ENCODE measurements at regions not wholly inside any gene's neighbourhood (a gene's known extent, or its start where the extent isn't known, plus 50 kb on each side); places are given as distances from the start of the nearest gene placed in this dataset.
"Not testable (repeated sequence)": the region's sequence is repeated elsewhere in the genome, so short reads cannot be mapped to it uniquely, and the experiment has no call there.

GRCh38 chr18:56438480-56438879 lies 199.9 kb downstream of the TXNL1 start:
- not testable (repeated sequence) for DNase-seq

DNA sequence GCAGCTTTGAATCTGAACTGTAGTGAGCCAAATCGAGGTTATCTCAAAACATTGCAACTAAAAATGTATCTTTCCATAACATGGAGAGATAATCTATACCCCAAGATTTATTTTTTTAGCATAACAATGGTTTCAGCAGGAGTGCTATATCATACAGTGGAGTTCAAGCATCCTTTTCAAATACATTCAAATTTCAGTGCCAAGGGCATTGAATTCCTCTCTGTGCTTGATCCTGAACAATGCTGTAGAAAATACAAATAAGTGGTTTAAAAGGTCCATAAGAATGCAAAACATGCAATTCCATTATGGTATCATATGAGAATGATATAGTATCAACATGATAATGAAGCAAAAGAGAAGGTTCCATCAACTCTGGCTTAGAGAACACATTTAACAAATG lies 201.7 kb downstream of the TXNL1 start:
- no peak for DNase-seq

- DNase-seq: no peak
Measured at GRCh38 chr18:56433919-56434318, 204.5 kb downstream of the TXNL1 start.

DNA sequence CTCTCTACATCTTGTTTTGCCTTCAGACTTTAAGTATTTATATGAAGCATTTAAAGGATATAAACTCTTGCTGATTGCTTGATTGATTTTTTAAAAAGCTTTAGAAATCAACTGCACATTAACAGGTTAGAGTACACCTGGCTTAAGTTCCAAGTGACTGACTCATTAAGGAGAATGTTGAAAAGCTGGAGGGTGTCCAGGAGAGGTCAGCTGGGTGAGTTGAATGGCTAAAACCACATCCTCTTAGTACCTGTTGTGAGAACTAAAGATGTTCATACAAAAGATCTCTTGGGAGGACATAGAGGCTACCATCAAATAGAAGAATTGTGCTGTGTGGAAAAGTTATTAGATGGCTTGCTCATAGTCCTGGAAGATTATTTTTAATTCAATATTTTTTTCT lies 206.8 kb downstream of the TXNL1 start:
- no peak for DNase-seq

GRCh38 chr18:56423626-56424025 lies 214.8 kb downstream of the TXNL1 start:
- no peak for DNase-seq

DNA sequence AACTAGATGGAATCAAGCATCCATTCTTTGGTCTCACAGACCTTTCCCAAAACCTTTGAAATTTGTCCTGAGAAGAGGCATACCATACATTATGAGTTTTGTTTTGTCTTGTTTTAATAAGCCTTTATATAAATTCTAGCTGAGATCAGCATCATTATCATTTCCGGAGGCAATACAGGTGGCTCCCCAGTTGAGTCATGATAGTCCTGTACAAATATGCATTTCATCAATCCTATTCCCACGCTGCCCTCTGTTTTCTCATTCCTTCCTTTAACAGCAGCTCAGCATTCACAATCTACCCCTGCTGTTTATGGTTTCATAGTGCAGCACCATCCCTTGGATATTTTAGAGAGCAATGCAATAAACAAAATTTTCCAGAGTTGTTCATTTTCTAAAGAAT lies 216.7 kb downstream of the TXNL1 start:
- no peak for DNase-seq

DNA sequence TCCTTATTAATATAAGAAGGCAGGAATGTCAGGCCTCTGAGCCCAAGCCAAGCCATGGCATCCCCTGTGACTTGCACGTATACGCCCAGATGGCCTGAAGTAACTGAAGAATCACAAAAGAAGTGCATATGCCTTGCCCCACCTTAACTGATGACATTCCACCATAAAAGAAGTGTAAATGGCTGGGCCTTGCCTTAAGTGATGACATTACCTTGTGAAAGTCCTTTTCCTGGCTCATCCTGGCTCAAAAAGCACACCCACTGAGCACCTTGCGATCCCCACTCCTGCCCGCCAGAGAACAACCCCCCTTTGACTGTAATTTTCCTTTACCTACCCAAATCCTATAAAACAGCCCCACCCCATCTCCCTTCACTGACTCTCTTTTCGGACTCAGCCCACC lies 217.5 kb downstream of the TXNL1 start:
- not testable (repeated sequence) for DNase-seq

DNA sequence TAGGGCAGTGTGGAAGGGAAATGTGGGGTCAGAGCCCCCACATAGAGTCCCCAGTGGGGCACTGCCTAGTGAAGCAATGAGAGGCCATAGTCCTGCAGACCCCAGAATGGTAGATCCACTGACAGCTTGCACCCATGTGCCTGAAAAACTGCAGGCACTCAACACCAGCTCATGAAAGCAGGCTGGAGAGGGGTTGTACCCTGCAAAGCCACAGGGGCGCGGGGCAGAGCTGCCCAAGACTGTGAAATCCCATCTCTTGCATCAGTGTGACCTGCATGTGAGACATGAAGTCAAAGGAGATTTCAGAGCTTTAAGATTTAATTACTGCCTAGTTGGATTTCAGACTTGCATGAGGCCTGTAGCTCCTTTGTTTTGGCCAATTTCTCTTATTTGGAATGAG lies 224.0 kb downstream of the TXNL1 start:
- DNase-seq: no peak

DNA sequence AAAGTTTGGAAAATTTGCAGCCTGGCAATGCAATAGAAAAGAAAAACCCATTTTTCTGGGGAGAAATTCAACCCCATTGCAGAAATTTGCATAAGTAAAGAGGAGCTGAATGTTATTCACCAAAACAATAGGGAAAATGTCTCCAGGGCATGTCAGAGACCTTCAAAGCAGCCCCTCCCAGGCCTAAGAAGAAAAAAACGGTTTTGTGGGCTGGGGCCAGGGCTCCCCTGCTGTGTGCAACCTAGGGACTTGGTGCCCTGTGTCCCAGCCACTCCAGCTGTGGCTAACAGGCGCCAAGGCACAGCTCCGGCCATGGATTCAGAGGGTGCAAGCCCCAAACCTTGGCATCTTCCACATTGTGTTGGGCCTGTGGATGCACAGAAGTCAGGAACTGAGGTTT lies 224.5 kb downstream of the TXNL1 start:
- DNase-seq: no peak

DNA sequence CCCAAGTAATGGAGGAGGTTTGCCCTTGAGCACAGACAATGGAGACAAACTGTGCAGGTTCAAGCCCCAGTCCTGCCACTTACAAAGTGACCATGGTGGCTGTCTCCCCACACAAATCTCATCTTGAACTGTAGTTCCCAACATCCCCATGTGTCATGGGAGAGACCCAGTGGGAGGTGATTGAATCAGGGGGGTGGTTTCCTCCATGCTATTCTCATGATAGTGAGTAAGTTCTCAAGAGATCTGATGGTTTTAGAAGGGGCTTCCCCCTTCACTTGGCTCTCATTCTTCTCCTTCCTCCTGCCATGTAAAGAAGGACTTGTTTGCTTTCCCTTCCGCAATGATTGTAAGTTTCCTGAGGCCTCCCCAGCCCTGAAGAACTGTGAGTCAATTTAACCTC lies 225.4 kb downstream of the TXNL1 start:
- DNase-seq: no peak

DNA sequence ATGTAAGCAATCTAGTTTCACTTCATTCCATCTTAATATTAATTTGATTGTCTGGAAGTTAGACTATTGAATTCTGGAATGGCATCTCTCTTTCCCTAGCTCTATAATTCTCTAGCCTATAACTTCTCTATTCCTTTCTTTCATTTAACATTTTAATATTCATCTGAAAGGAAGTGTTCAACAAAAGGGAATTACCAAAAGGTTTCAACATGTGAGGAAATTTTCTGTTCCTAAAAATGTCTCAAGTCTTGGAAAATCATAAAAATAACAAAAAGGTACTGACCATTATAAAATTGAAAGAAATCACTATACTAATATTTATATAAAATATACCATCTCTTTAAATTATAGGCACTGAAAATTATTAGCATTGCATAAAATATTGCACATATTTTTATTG lies 228.7 kb downstream of the TXNL1 start:
- no peak for DNase-seq

DNA sequence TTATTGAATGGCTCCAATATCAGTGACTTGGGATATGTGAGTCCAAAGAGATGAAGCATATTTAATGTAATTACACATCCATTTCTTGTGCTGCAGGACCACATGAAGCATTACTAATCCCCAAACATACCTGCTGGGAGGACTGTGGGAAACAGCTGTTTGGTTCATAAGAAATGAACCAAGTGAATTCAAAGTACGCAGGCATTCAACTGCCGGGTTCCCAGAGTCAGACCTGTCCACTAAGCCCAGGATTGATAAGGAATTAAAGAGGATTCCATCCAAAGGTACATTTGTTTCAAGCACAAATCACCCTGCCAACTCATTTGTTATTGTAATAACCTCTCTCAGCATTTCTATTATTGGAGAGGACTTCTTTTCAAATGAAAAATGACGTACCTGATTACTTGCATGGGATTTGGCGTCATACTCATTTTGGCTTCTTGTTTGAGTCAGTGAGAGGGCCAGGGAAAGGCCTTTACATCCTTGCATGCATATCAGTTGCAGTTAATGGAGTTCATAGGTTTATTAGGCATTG lies 230.7 kb downstream of the TXNL1 start:
- no peak for DNase-seq

GRCh38 chr18:56402872-56403516 lies 235.4 kb downstream of the TXNL1 start:
- peak; percentile 92 for DNase-seq

DNA sequence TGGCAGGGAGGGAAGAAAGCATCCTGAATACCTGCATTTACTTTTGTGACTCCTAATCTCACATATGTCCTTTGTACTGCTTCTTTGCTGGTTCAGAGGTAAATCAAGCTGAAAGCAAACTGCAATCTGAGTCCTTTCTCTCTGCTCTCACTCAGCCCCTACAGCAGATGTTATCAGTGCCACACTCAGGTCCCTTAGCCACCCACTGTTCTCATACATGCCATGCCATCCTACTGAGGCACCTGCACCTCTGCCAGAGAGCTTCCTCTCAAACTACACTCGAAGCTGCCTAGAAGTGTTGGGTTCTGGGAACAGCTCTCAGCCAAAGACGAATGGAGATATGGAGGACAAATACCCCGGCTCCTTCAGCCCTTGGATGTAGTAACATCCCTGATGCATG lies 244.5 kb downstream of the TXNL1 start:
- no peak for DNase-seq

- DNase-seq: no peak
Measured at GRCh38 chr18:56391931-56392590, 246.3 kb downstream of the TXNL1 start.

- no peak for DNase-seq
Measured at GRCh38 chr18:56390626-56391025, 247.8 kb downstream of the TXNL1 start.

DNA sequence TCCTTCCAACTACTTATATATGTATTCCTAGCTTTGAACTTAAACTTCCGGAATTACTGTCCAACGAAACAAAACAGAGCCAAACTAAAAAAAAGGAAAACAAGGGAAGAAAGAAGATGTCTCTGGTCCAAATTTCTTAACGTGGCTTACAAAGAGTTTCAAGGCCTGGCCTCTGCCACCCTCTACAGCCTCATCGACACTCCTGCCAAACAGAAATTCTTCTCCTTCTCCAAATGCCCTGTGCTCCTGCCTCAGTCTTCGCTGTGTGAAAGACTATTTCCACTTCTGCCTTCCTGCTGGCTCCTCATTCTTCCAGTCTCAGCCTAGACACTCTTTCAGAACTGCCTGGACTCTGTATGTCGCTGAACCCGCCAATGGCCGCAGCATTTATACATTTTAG lies 249.2 kb downstream of the TXNL1 start:
- no peak for DNase-seq

GRCh38 chr18:56388571-56388970 lies 249.8 kb downstream of the TXNL1 start:
- peak; percentile 64 for DNase-seq

- no peak for DNase-seq
Measured at GRCh38 chr18:56386856-56387255, 251.5 kb downstream of the TXNL1 start.

DNA sequence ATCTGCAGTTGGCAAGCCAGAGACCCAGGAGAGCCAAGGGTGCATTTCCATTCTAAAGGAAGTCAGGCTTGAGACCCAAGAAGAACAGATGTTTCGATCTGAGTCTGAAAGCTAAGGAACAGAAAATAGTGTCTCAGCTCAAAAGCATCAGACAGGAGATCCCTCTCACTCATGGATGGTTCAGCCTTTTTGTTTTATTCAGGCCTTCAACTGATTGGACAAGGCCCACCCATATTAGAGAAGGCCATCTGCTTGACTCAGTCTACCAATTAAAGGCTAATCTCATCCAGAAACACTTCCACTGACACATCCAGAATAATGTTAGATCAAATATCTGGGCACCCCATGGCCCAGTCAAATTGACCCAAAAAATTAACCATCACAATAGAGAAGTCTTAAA lies 255.0 kb downstream of the TXNL1 start:
- no peak for DNase-seq

GRCh38 chr18:56382541-56382940 lies 255.9 kb downstream of the TXNL1 start:
- no peak for DNase-seq

DNA sequence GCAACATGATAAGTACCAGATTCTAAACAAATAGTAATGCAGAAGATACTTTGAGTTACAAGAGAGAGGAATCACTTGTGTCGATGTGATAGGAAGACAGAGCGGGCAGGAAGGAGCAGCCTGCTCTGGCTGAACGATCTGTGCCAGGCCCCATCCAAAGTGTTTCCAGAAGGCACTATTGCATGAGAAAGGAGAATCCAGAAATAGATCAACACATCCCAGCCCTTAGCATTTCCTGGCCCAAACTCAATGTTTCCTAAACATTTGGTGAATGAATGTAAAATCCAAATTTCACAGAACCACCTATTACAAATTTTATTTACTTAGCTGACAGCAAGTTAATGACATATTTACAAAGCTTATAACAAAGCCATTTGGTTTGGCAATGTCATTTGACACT lies 257.2 kb downstream of the TXNL1 start:
- DNase-seq: no peak

- no peak for DNase-seq
Measured at GRCh38 chr18:56380685-56381084, 257.7 kb downstream of the TXNL1 start.

- DNase-seq: no peak
Measured at GRCh38 chr18:56379256-56379655, 259.1 kb downstream of the TXNL1 start.

GRCh38 chr18:56377231-56377630 lies 261.2 kb downstream of the TXNL1 start:
- DNase-seq: peak; percentile 53

Data from fibroblast of skin of back (primary cell).